SK-N-SH (cell line): ENCODE measurements at regions not wholly inside any gene's neighbourhood (a gene's known extent, or its start where the extent isn't known, plus 50 kb on each side); places are given as distances from the start of the nearest gene placed in this dataset.

ENCODE experiments used
- CTCF ChIA-PET: fragments of 300-600, 350-600 bp; formaldehyde crosslinking; extraction: SDS; loops from one replicate; lab custom pipeline; 2021; lab: Yijun Ruan, JAX
- POLR2A ChIA-PET: fragments of 350-600 bp; sonication (Branson Sonifier 250); formaldehyde crosslinking; extraction: SDS; loops from one replicate; lab custom pipeline; 2020; ENCODE audit warnings: antibody characterized with exemption, inconsistent platforms; lab: Yijun Ruan, JAX
- DNase-seq: peaks from one replicate; pipeline ENCODE4 v3.0.0; 2012
- H2AFZ ChIP-seq: fragments of 200-600 bp; sonication (generic); 2 replicates; pipeline ENCODE4 v1.8.1; 2016; ENCODE audit warnings: antibody characterized with exemption, mild to moderate bottlenecking, low read depth
- H3F3A ChIP-seq: fragments of 200-600 bp; sonication (generic); replicated peaks from 2 replicates; pipeline ENCODE3; 2016; ENCODE audit warnings: antibody characterized with exemption, mild to moderate bottlenecking; ENCODE audit not compliant: insufficient read depth
- H3K27ac ChIP-seq, 2 experiments: fragments of 200-500 bp in 1 of 2; fragments of 200-600 bp in 1 of 2; sonication (Bioruptor generic) in 1 of 2; sonication (generic), shearing (Covaris generic) in 1 of 2; 2 replicates each; pipeline versions ENCODE4 v1.5.1 to v1.6.1; 2014 to 2016; ENCODE audit warnings: low read depth in 2 of 2, inconsistent platforms in 1 of 2, low read length in 1 of 2, mild to moderate bottlenecking in 1 of 2, mixed read lengths in 1 of 2
- H3K27me3 ChIP-seq: fragments of 200-600 bp; sonication (generic), shearing (Covaris generic); 2 replicates; pipeline ENCODE4 v1.6.1; 2016; ENCODE audit warnings: mixed run types; ENCODE audit not compliant: insufficient read depth
- H3K36me3 ChIP-seq, 2 experiments: fragments of 200-500 bp in 1 of 2; fragments of 200-600 bp in 1 of 2; sonication (Bioruptor generic) in 1 of 2; sonication (generic) in 1 of 2; replicated peaks in 1 of 2; 2 replicates each; pipeline versions ENCODE3 to v1.5.1; 2014 to 2016; ENCODE audit warnings: low read length in 1 of 2, mild to moderate bottlenecking in 1 of 2; ENCODE audit not compliant: insufficient read depth in 2 of 2, control insufficient read depth in 1 of 2
- H3K4me1 ChIP-seq, 2 experiments: fragments of 200-500 bp in 1 of 2; fragments of 200-600 bp in 1 of 2; sonication (Bioruptor generic) in 1 of 2; sonication (generic), shearing (Covaris generic) in 1 of 2; 2 replicates each; pipeline versions ENCODE4 v1.5.1 to v1.6.1; 2014 to 2016; ENCODE audit warnings: low read depth in 1 of 2, low read length in 1 of 2, mixed run types in 1 of 2; ENCODE audit not compliant: insufficient read depth in 2 of 2, control insufficient read depth in 1 of 2
- H3K4me2 ChIP-seq: fragments of 200-600 bp; sonication (generic), shearing (Covaris generic); 2 replicates; pipeline ENCODE4 v1.6.1; 2017; ENCODE audit warnings: mixed run types
- H3K4me3 ChIP-seq, 2 experiments: fragments of 200-500 bp in 1 of 2; fragments of 200-600 bp in 1 of 2; sonication (Bioruptor generic) in 1 of 2; sonication (generic), shearing (Covaris generic) in 1 of 2; 2 replicates each; pipeline versions ENCODE4 v1.5.1 to v1.8.1; 2014 to 2016; ENCODE audit warnings: low read depth in 2 of 2, inconsistent platforms in 1 of 2, low read length in 1 of 2, mild to moderate bottlenecking in 1 of 2, mixed read lengths in 1 of 2, moderate library complexity in 1 of 2
- H3K79me2 ChIP-seq: fragments of 200-600 bp; sonication (generic); 2 replicates; pipeline ENCODE4 v1.8.1; 2017; ENCODE audit warnings: mild to moderate bottlenecking; ENCODE audit not compliant: insufficient read depth
- H3K9ac ChIP-seq: fragments of 200-600 bp; sonication (generic); 2 replicates; pipeline ENCODE4 v1.6.1; 2017; ENCODE audit warnings: mixed run types
- H3K9me2 ChIP-seq: fragments of 200-600 bp; sonication (generic); 2 replicates; pipeline ENCODE4 v1.6.1; 2017; ENCODE audit warnings: mixed run types
- H3K9me3 ChIP-seq: fragments of 200-600 bp; sonication (generic); 2 replicates; pipeline ENCODE4 v1.6.1; 2017; ENCODE audit warnings: mixed run types, mild to moderate bottlenecking, moderate library complexity
- H4K20me1 ChIP-seq: fragments of 200-600 bp; sonication (generic); 2 replicates; pipeline ENCODE4 v1.6.1; 2017; ENCODE audit warnings: mild to moderate bottlenecking, mixed run types; ENCODE audit not compliant: insufficient read depth
- CTCF ChIP-seq: fragments of 200-600 bp; sonication (generic); IDR thresholded peaks from 2 replicates; pipeline ENCODE4 v1.6.1; 2017; ENCODE audit warnings: antibody characterized with exemption, mild to moderate bottlenecking, moderate library complexity
- ELF1 ChIP-seq: IDR thresholded peaks from 2 replicates; pipeline ENCODE4 v1.4.0; 2012
- FOSL2 ChIP-seq: IDR thresholded peaks from 2 replicates; pipeline ENCODE4 v1.4.0; 2012; ENCODE audit warnings: low read depth, mild to moderate bottlenecking, moderate library complexity, borderline replicate concordance
- JUND ChIP-seq: IDR thresholded peaks from 2 replicates; pipeline ENCODE4 v1.4.0; 2012
- MAX ChIP-seq: IDR thresholded peaks from 2 replicates; pipeline ENCODE4 v1.4.0; 2012; ENCODE audit warnings: low read depth
- MEF2A ChIP-seq: IDR thresholded peaks from 2 replicates; pipeline ENCODE4 v1.4.0; 2012; ENCODE audit warnings: low read depth, borderline replicate concordance
- MXI1 ChIP-seq: IDR thresholded peaks from 2 replicates; pipeline ENCODE4 v1.6.1; 2012; ENCODE audit warnings: mild to moderate bottlenecking, low read depth, low read length, improper control_type of control experiment
- RAD21 ChIP-seq: IDR thresholded peaks from 2 replicates; pipeline ENCODE4 v1.6.1; 2012; ENCODE audit warnings: mild to moderate bottlenecking, low read length
- REST ChIP-seq: IDR thresholded peaks from 2 replicates; pipeline ENCODE4 v1.6.1; 2012; ENCODE audit warnings: mild to moderate bottlenecking, low read depth, low read length, moderate library complexity
- RXRA ChIP-seq: IDR thresholded peaks from 2 replicates; pipeline ENCODE4 v1.4.0; 2012; ENCODE audit warnings: low read depth, mild to moderate bottlenecking, borderline replicate concordance
- SIN3A ChIP-seq: IDR thresholded peaks from 2 replicates; pipeline ENCODE4 v1.6.1; 2012; ENCODE audit warnings: low read depth, mild to moderate bottlenecking, low read length, moderate library complexity, borderline replicate concordance
- SMC3 ChIP-seq: IDR thresholded peaks from 2 replicates; pipeline ENCODE4 v1.6.1; 2012; ENCODE audit warnings: low read depth, low read length, improper control_type of control experiment
- TAF1 ChIP-seq: IDR thresholded peaks from 2 replicates; pipeline ENCODE4 v1.6.1; 2012; ENCODE audit warnings: low read depth, mild to moderate bottlenecking, low read length, moderate library complexity, borderline replicate concordance
- TEAD4 ChIP-seq: IDR thresholded peaks from 2 replicates; pipeline ENCODE4 v1.4.0; 2012; ENCODE audit warnings: mild to moderate bottlenecking, borderline replicate concordance; ENCODE audit not compliant: insufficient read depth
- ZBTB33 ChIP-seq: IDR thresholded peaks from 2 replicates; pipeline ENCODE4 v1.4.0; 2012; ENCODE audit warnings: low read depth, borderline replicate concordance
- WGBS: methylation state at CpG from one replicate; pipeline ENCODE4 v1.1.6; 2017; ENCODE audit warnings: low lambda C conversion rate; 5-methylcytosine and 5-hydroxymethylcytosine counted together

GRCh38 chr2:100765481-100765880 lies 54.5 kb upstream of the NPAS2 start:
- no peaks in the 10 kb centered on the region for H3K36me3 ChIP-seq
- no peaks in the 10 kb centered on the region for H3K9me3 ChIP-seq
- ChIA-PET CTCF (no interaction called here), POLR2A (interaction anchor here (0.6 kb wide), 1 partner anchor 349 kb away, joined by 3 read pairs; no protein-coding TSS in a partner anchor)
- H3K4me1 ChIP-seq, result peaks cover 9 to 31% of the 10 kb centered on the region in 2 experiments
- H3K4me3 ChIP-seq, result no peak overlapping the region
- H3K27ac ChIP-seq, result peak overlapping the region; percentile 88 to 91; a peak in 2 of 4 replicates
- H3K4me2 ChIP-seq, result no peak overlapping the region; the same call in 1 of the 2 replicates
- H3K79me2 ChIP-seq, result no peaks in the 10 kb centered on the region
- no peaks in the 10 kb centered on the region for H3K9me2 ChIP-seq
- H2AFZ ChIP-seq, result no peak overlapping the region; the same call in 1 of the 2 replicates
- TF ChIP-seq RXRA (no peak), MXI1 (no peak), MEF2A (no peak), RAD21 (no peak), ELF1 (no peak), MAX (no peak), TEAD4 (no peak), JUND (no peak), TAF1 (no peak), SIN3A (no peak), SMC3 (no peak), CTCF (no peak), ZBTB33 (no peak), FOSL2 (no peak)
- H3K9ac ChIP-seq, result no peak overlapping the region
- H4K20me1 ChIP-seq, result no peaks in the 10 kb centered on the region
- DNase-seq, result no peak
- H3K27me3 ChIP-seq, result no peaks in the 10 kb centered on the region
- H3F3A ChIP-seq, result peaks cover 34% of the 10 kb centered on the region
- WGBS, result 40% methylated on average over 4 of the region's 4 CpGs

GRCh38 chr2:100766256-100766655 lies 53.7 kb upstream of the NPAS2 start:
- CTCF ChIA-PET, result no interaction called here
- peak overlapping the region; percentile 88 to 91 for H3K27ac ChIP-seq
- H3K4me2 ChIP-seq, result peak overlapping the region; percentile 60

More at GRCh38 chr2:100766256-100766655, 53.7 kb upstream of the NPAS2 start:
- Histone ChIP-seq H3K4me1 (peaks cover 9 to 31% of the 10 kb centered on the region in 2 experiments), H3K9me2 (no peaks in the 10 kb centered on the region), H3K27me3 (no peaks in the 10 kb centered on the region), H3K4me3 (no peak overlapping the region), H3K36me3 (no peaks in the 10 kb centered on the region), H3K79me2 (no peaks in the 10 kb centered on the region), H3F3A (peaks cover 34% of the 10 kb centered on the region), H3K9me3 (no peaks in the 10 kb centered on the region), H3K9ac (peak overlapping the region; percentile 30; the same call in 1 of the 2 replicates), H4K20me1 (no peaks in the 10 kb centered on the region), H2AFZ (0 out of 2 replicates have a peak overlapping the region, but pooled peaks have one; percentile 12)
- TF ChIP-seq JUND (no peak), REST (no peak)
- no peak for DNase-seq
- POLR2A ChIA-PET, result no interaction called here
- WGBS, result 58% methylated on average over 6 of the region's 6 CpGs
